ENCODE measurements at regions not wholly inside any gene's neighbourhood (a gene's known extent, or its start where the extent isn't known, plus 50 kb on each side); places are given as distances from the start of the nearest gene placed in this dataset.

- H3K36me3 ChIP-seq (replicated peaks), result no peaks in the 10 kb centered on the region
- H3K27ac ChIP-seq, result no peak overlapping the region
- no peaks in the 10 kb centered on the region for H3K27me3 ChIP-seq (replicated peaks)
- in situ Hi-C loops (cut with HindIII; ENCODE audit: low pct_ligation_motif_present, low sequenced_read_pairs), result no loop called here
- DNase-seq, result no peak
- H3K4me3 ChIP-seq (ENCODE audit: low read depth, low read length), result no peak overlapping the region
- no peak for TF ChIP-seq CTCF (IDR thresholded peaks at IDR 0.05; ENCODE audit: low read depth, low read length, missing control alignments)
Observed at GRCh38 chr5:18553269-18553668, 919.0 kb downstream of the TAF11L14 start.

GRCh38 chr5:18560602-18561001 is 926.3 kb downstream of the TAF11L14 start:
- no peak for TF ChIP-seq CTCF (IDR thresholded peaks at IDR 0.05; ENCODE audit: low read depth, low read length, missing control alignments)
- H3K27me3 ChIP-seq (replicated peaks), result no peaks in the 10 kb centered on the region
- no peaks in the 10 kb centered on the region for H3K36me3 ChIP-seq (replicated peaks)
- no peak overlapping the region for H3K27ac ChIP-seq
- H3K4me3 ChIP-seq (ENCODE audit: low read depth, low read length), result no peak overlapping the region
- DNase-seq, result no peak
- in situ Hi-C loops (cut with HindIII; ENCODE audit: low pct_ligation_motif_present, low sequenced_read_pairs), result no loop called here

- H3K27me3 ChIP-seq (replicated peaks), result no peaks in the 10 kb centered on the region
- DNase-seq, result no peak
- no peaks in the 10 kb centered on the region for H3K36me3 ChIP-seq (replicated peaks)
- H3K27ac ChIP-seq, result no peak overlapping the region
- H3K4me3 ChIP-seq (ENCODE audit: low read depth, low read length), result no peak overlapping the region
- in situ Hi-C loops (cut with HindIII; ENCODE audit: low pct_ligation_motif_present, low sequenced_read_pairs), result no loop called here
- no peak for TF ChIP-seq CTCF (IDR thresholded peaks at IDR 0.05; ENCODE audit: low read depth, low read length, missing control alignments)
Observed at GRCh38 chr5:18563853-18564252, 929.6 kb downstream of the TAF11L14 start.

- in situ Hi-C loops (cut with HindIII; ENCODE audit: low pct_ligation_motif_present, low sequenced_read_pairs), result no loop called here
- Histone ChIP-seq H3K4me3 (ENCODE audit: low read depth, low read length) (no peak overlapping the region), H3K36me3 (replicated peaks) (no peaks in the 10 kb centered on the region), H3K27ac (no peak overlapping the region), H3K27me3 (replicated peaks) (no peaks in the 10 kb centered on the region)
- no peak for TF ChIP-seq CTCF (IDR thresholded peaks at IDR 0.05; ENCODE audit: low read depth, low read length, missing control alignments)
- DNase-seq, result no peak
Observed at GRCh38 chr5:18566671-18567070, 932.4 kb downstream of the TAF11L14 start.

GRCh38 chr5:18576586-18576985 is 942.3 kb downstream of the TAF11L14 start:
- Histone ChIP-seq H3K27me3 (replicated peaks) (no peaks in the 10 kb centered on the region), H3K27ac (no peak overlapping the region), H3K36me3 (replicated peaks) (no peaks in the 10 kb centered on the region), H3K4me3 (ENCODE audit: low read depth, low read length) (no peak overlapping the region)
- TF ChIP-seq CTCF (IDR thresholded peaks at IDR 0.05; ENCODE audit: low read depth, low read length, missing control alignments), result no peak
- DNase-seq, result no peak
- in situ Hi-C loops (cut with HindIII; ENCODE audit: low pct_ligation_motif_present, low sequenced_read_pairs), result no loop called here

GRCh38 chr5:18601185-18601584 is 966.9 kb downstream of the TAF11L14 start:
- H3K4me3 ChIP-seq (ENCODE audit: low read depth, low read length), result no peak overlapping the region
- H3K36me3 ChIP-seq (replicated peaks), result no peaks in the 10 kb centered on the region
- TF ChIP-seq CTCF (IDR thresholded peaks at IDR 0.05; ENCODE audit: low read depth, low read length, missing control alignments), result no peak
- no peak overlapping the region for H3K27ac ChIP-seq
- in situ Hi-C loops (cut with HindIII; ENCODE audit: low pct_ligation_motif_present, low sequenced_read_pairs), result no loop called here
- H3K27me3 ChIP-seq (replicated peaks), result no peaks in the 10 kb centered on the region
- no peak for DNase-seq
